ENCODE measurements at regions not wholly inside any gene's neighbourhood (a gene's known extent, or its start where the extent isn't known, plus 50 kb on each side); places are given as distances from the start of the nearest gene placed in this dataset.

- no peaks in the 10 kb centered on the region for H3K36me3 Mint-ChIP-seq (ENCODE audit: low read depth)
- Histone ChIP-seq H4K20me1 (replicated peaks; ENCODE audit: insufficient read depth) (no peaks in the 10 kb centered on the region), H3K79me2 (replicated peaks; ENCODE audit: insufficient read depth) (no peaks in the 10 kb centered on the region), H2AFZ (no peak overlapping the region), H3K27ac (ENCODE audit: low read depth) (no peak overlapping the region), H3K4me1 (ENCODE audit: insufficient read depth) (peaks cover 12% of the 10 kb centered on the region; the same call in 1 of the 2 replicates), H3K9me2 (ENCODE audit: insufficient read depth) (no peaks in the 10 kb centered on the region), H3K36me3 (ENCODE audit: insufficient read depth) (no peaks in the 10 kb centered on the region), H3K27me3 (ENCODE audit: insufficient read depth) (no peaks in the 10 kb centered on the region), H3K4me3 (no peak overlapping the region), H3K4me2 (no peak overlapping the region), H3F3A (replicated peaks; ENCODE audit: low read depth) (no peaks in the 10 kb centered on the region)
- H3K27me3 Mint-ChIP-seq (ENCODE audit: insufficient read depth, low read depth, poor library complexity), result peaks cover 11% of the 10 kb centered on the region
- no peak overlapping the region for H3K4me3 Mint-ChIP-seq
- ATAC-seq (peak; percentile 49), DNase-seq (ENCODE audit: low spot score) (no peak)
- TF ChIP-seq EZH2 (IDR thresholded peaks at IDR 0.05; ENCODE audit: low read depth, unreplicated experiment), result no peak
- no peak for TF ChIP-seq ZNF462 (CRISPR knock-in tag; IDR thresholded peaks at IDR 0.05)
- no peak for TF ChIP-seq ZNF114 (CRISPR knock-in tag; IDR thresholded peaks at IDR 0.05)
- no peak for TF ChIP-seq EZH2phosphoT487 (IDR thresholded peaks at IDR 0.05; ENCODE audit: unreplicated experiment)
- no peak for TF ChIP-seq POLR2AphosphoS5 (IDR thresholded peaks at IDR 0.05; ENCODE audit: low read depth)
- TF ChIP-seq ETS1 (IDR thresholded peaks at IDR 0.05), result no peak
- TF ChIP-seq REST (IDR thresholded peaks at IDR 0.05; ENCODE audit: unreplicated experiment), result no peak
- TF ChIP-seq STAT1 (IDR thresholded peaks at IDR 0.05; ENCODE audit: unreplicated experiment), result no peak
- no peak for TF ChIP-seq CTCF (conservative IDR thresholded peaks at IDR 0.05; ENCODE audit: low read depth in 2 of 2)
- TF ChIP-seq CREB1 (CRISPR knock-in tag; IDR thresholded peaks at IDR 0.05; ENCODE audit: low read depth), result no peak
- no peak for TF ChIP-seq NANOG (IDR thresholded peaks at IDR 0.05; ENCODE audit: borderline replicate concordance)
- H3K9me3 Mint-ChIP-seq, result no peaks in the 10 kb centered on the region
- no peak overlapping the region for H3K27ac Mint-ChIP-seq
- peaks cover 21% of the 10 kb centered on the region for H3K4me1 Mint-ChIP-seq
Measured at GRCh38 chr2:43152186-43152585, 74.2 kb downstream of the ZFP36L2 start.

Data from GM23338 (cell line).